Panc1 (cell line): ENCODE measurements at regions not wholly inside any gene's neighbourhood (a gene's known extent, or its start where the extent isn't known, plus 50 kb on each side); places are given as distances from the start of the nearest gene placed in this dataset.

Source experiments
- ATAC-seq: fragments of 200-7000 bp; cut with Tn5 transposase; 2 replicates; pipeline ENCODE4 v1.9.1; 2020; ENCODE audit warnings: mild to moderate bottlenecking, moderate library complexity
- BruUV-seq: library from RNA; stranded (reverse); fragments of 400-500 nt; replicated peaks from 2 replicates; lab custom pipeline; 2021; lab: Mats Ljungman, UMichigan
- CTCF ChIA-PET: fragments of 300-600 bp; sonication (Branson Sonifier 250); formaldehyde crosslinking; loops from one replicate; lab custom pipeline; 2022; ENCODE audit warnings: antibody characterized with exemption; lab: Charles Lee
- POLR2A ChIA-PET: fragments of 300-600 bp; sonication (Branson Sonifier 250); formaldehyde crosslinking; loops from one replicate; lab custom pipeline; 2022; ENCODE audit warnings: antibody characterized with exemption; lab: Charles Lee
- DNase-seq: peaks from one replicate; pipeline ENCODE4 v3.0.0-alpha.2; 2010; ENCODE audit warnings: low read depth, low spot score
- H3K27ac ChIP-seq: 2 replicates; pipeline ENCODE4 v1.5.1; 2011; ENCODE audit warnings: mild to moderate bottlenecking, low read length, inconsistent platforms
- H3K27me3 ChIP-seq: fragments of 200-500 bp; sonication (Bioruptor generic); 2 replicates; pipeline ENCODE4 v1.6.0; 2014; ENCODE audit warnings: low read length, inconsistent platforms; ENCODE audit not compliant: control insufficient read depth, insufficient read depth
- H3K36me3 ChIP-seq: fragments of 200-500 bp; sonication (Bioruptor generic); 2 replicates; pipeline ENCODE4 v1.5.1; 2014; ENCODE audit warnings: inconsistent platforms, mild to moderate bottlenecking, low read length, moderate library complexity; ENCODE audit not compliant: control insufficient read depth, insufficient read depth
- H3K4me1 ChIP-seq: 2 replicates; pipeline ENCODE4 v1.5.1; 2011; ENCODE audit warnings: inconsistent platforms, mild to moderate bottlenecking, low read length, moderate library complexity; ENCODE audit not compliant: control insufficient read depth, insufficient read depth
- H3K4me3 ChIP-seq, 2 experiments: 2 replicates each; pipeline ENCODE4 v1.5.1; 2011 to 2012; ENCODE audit warnings: low read depth in 2 of 2, low read length in 2 of 2, mild to moderate bottlenecking in 2 of 2, inconsistent platforms in 1 of 2, moderate library complexity in 1 of 2
- H3K9me3 ChIP-seq: fragments of 200-500 bp; sonication (Bioruptor generic); 2 replicates; pipeline ENCODE4 v1.5.1; 2014; ENCODE audit warnings: low read depth, mild to moderate bottlenecking, inconsistent platforms, low read length, moderate library complexity; ENCODE audit not compliant: control insufficient read depth, insufficient read depth
- CTCF ChIP-seq: fragments of 450-650 bp; IDR thresholded peaks from 2 replicates; pipeline ENCODE4 v1.5.1; 2017; ENCODE audit warnings: mild to moderate bottlenecking
- POLR2AphosphoS5 ChIP-seq: IDR thresholded peaks from 2 replicates; pipeline ENCODE4 v1.6.1; 2012; ENCODE audit warnings: mild to moderate bottlenecking, low read depth, low read length, moderate library complexity
- REST ChIP-seq, 2 experiments: IDR thresholded peaks; 2 replicates each; pipeline ENCODE4 v1.6.1; 2011 to 2012; ENCODE audit warnings: low read depth in 2 of 2, control low read depth in 1 of 2, low read length in 1 of 2, mild to moderate bottlenecking in 1 of 2, moderate library complexity in 1 of 2; ENCODE audit not compliant: insufficient read depth in 1 of 2
- SIN3A ChIP-seq: IDR thresholded peaks from 2 replicates; pipeline ENCODE4 v1.6.1; 2012; ENCODE audit warnings: low read depth, mild to moderate bottlenecking, low read length, moderate library complexity, borderline replicate concordance; ENCODE audit not compliant: insufficient read depth
- TCF7L2 ChIP-seq: IDR thresholded peaks from 2 replicates; pipeline ENCODE4 v1.6.1; 2011; ENCODE audit warnings: mild to moderate bottlenecking, low read depth, low read length, inconsistent platforms
- in situ Hi-C: cut with HindIII; loops from 2 replicates; pipeline ENCODE4 v1.10.0; 2016; ENCODE audit warnings: low sequenced_read_pairs, low pct_unique_long_range_greater_than_20kb
- intact Hi-C: fragments of 100-400 bp; cut with micrococcal nuclease; formaldehyde crosslinking; loops from one replicate; pipeline ENCODE4 v1.10.0; 2022; ENCODE audit not compliant: unreplicated experiment

DNA sequence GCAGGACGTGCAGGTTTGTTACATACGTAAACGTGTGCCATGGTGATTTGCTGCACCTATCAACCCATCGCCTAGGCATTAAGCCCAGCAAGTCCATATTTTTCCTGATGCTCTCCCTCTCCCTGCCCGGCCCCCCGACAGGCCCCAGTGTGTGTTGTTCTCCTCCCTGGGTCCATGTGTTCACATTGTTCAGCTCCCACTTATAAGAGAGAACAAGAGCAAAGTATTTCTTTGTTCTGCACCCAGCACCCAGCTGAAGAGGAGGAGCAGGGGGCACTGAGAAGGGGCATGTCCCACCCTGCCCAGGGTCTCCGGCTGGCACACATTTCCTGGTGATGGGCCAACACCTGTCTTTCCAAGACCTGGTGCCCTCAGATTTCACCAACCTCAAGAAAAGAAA, 251.1 kb upstream of the ARID1B start:
- Histone ChIP-seq H3K27me3 (no peaks in the 10 kb centered on the region), H3K9me3 (no peaks in the 10 kb centered on the region), H3K4me1 (no peaks in the 10 kb centered on the region), H3K4me3 (no peak overlapping the region), H3K36me3 (no peaks in the 10 kb centered on the region), H3K27ac (no peak overlapping the region)
- ATAC-seq (no peak), DNase-seq (no peak)
- intact Hi-C loops: no loop called here
- no TSS peak for BruUV-seq
- no peak for TF ChIP-seq REST (IDR thresholded peaks at IDR 0.05; ENCODE audit: insufficient read depth in 1 of 2, low read depth in 2 of 2, low read length in 1 of 2)
- TF ChIP-seq POLR2AphosphoS5: no peak
- TF ChIP-seq CTCF: no peak
- TF ChIP-seq SIN3A: no peak
- TF ChIP-seq TCF7L2: no peak
- ChIA-PET POLR2A (no interaction called here), CTCF (no interaction called here)
- in situ Hi-C loops: no loop called here

GRCh38 chr6:156525541-156525940, 251.6 kb upstream of the ARID1B start:
- Histone ChIP-seq H3K9me3 (no peaks in the 10 kb centered on the region), H3K27ac (no peak overlapping the region), H3K4me1 (no peaks in the 10 kb centered on the region), H3K4me3 (no peak overlapping the region), H3K36me3 (no peaks in the 10 kb centered on the region), H3K27me3 (no peaks in the 10 kb centered on the region)
- ATAC-seq (no peak), DNase-seq (no peak)
- POLR2A ChIA-PET: no interaction called here
- CTCF ChIA-PET: no interaction called here
- BruUV-seq: no TSS peak
- TF ChIP-seq CTCF (no peak), SIN3A (no peak)
- in situ Hi-C loops: no loop called here
- intact Hi-C loops: no loop called here

DNA sequence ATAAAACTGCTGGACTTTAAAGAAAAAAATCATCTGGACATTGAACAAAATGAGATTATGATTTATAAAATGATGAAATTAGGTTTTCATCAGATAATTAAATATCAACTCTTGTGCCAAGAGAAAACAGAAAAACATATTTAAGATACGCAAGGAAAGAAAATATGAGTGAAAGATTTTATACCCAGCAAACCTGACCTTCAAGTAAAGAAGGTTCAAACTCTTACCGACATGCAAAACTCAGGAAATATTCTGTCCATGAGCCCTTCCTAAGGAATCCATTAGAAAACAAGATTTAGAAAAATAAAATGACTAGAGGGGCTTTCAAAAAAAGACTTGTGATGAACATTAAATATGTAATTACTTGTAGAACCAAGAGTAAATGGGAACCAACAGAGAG, 257.2 kb upstream of the ARID1B start:
- H3K27ac ChIP-seq: no peak overlapping the region
- CTCF ChIA-PET: no interaction called here
- in situ Hi-C loops: no loop called here
- H3K9me3 ChIP-seq: peaks cover 6% of the 10 kb centered on the region
- intact Hi-C loops: no loop called here
- POLR2A ChIA-PET: no interaction called here
- no TSS peak for BruUV-seq
- H3K4me1 ChIP-seq: no peaks in the 10 kb centered on the region
- DNase-seq (no peak), ATAC-seq (no peak)
- H3K27me3 ChIP-seq: no peaks in the 10 kb centered on the region
- H3K4me3 ChIP-seq: no peak overlapping the region
- no peak for TF ChIP-seq POLR2AphosphoS5
- TF ChIP-seq CTCF: no peak
- TF ChIP-seq SIN3A: no peak
- TF ChIP-seq TCF7L2: no peak
- no peak for TF ChIP-seq REST (IDR thresholded peaks at IDR 0.05; ENCODE audit: insufficient read depth in 1 of 2, low read depth in 2 of 2, low read length in 1 of 2)
- no peaks in the 10 kb centered on the region for H3K36me3 ChIP-seq
